ENCODE measurements at regions not wholly inside any gene's neighbourhood (a gene's known extent, or its start where the extent isn't known, plus 50 kb on each side); places are given as distances from the start of the nearest gene placed in this dataset.

GRCh38 chr11:127931803-127932202 lies 655.6 kb downstream of the ETS1 start:
- no peak for DNase-seq

GRCh38 chr11:127926721-127927120 lies 660.6 kb downstream of the ETS1 start:
- DNase-seq: no peak

GRCh38 chr11:127925475-127925874 lies 661.9 kb downstream of the ETS1 start:
- DNase-seq: no peak

GRCh38 chr11:127919206-127920000 lies 668.0 kb downstream of the ETS1 start:
- DNase-seq: no peak

GRCh38 chr11:127902382-127902781 lies 685.0 kb downstream of the ETS1 start:
- DNase-seq: no peak

GRCh38 chr11:127898422-127899365 lies 688.7 kb downstream of the ETS1 start:
- DNase-seq: no peak

GRCh38 chr11:127895776-127896175 lies 691.6 kb downstream of the ETS1 start:
- DNase-seq: no peak

GRCh38 chr11:127894316-127894715 lies 693.0 kb downstream of the ETS1 start:
- no peak for DNase-seq

GRCh38 chr11:127890030-127890615 lies 697.2 kb downstream of the ETS1 start:
- DNase-seq: no peak

- no peak for DNase-seq
Observed at GRCh38 chr11:127888386-127888785, 699.0 kb downstream of the ETS1 start.

GRCh38 chr11:127875131-127875530 lies 712.2 kb downstream of the ETS1 start:
- DNase-seq: no peak

- no peak for DNase-seq
Observed at GRCh38 chr11:127873478-127873877, 713.9 kb downstream of the ETS1 start.

- no peak for DNase-seq
Observed at GRCh38 chr11:127866109-127866508, 721.2 kb downstream of the ETS1 start.

GRCh38 chr11:127864861-127865260 lies 722.5 kb downstream of the ETS1 start:
- DNase-seq: no peak

GRCh38 chr11:127862406-127862805 lies 725.0 kb downstream of the ETS1 start:
- no peak for DNase-seq

GRCh38 chr11:127859941-127860354 lies 727.4 kb downstream of the ETS1 start:
- DNase-seq: no peak

GRCh38 chr11:127844876-127845275 lies 742.5 kb downstream of the ETS1 start:
- no peak for DNase-seq

- peak; percentile 35 for DNase-seq
Observed at GRCh38 chr11:127843483-127844396, 743.6 kb downstream of the ETS1 start.

GRCh38 chr11:127825183-127825582 lies 762.2 kb downstream of the ETS1 start:
- no peak for DNase-seq

GRCh38 chr11:127818625-127819024 lies 768.7 kb downstream of the ETS1 start:
- no peak for DNase-seq

GRCh38 chr11:127816962-127817361 lies 770.4 kb downstream of the ETS1 start:
- DNase-seq: no peak

- no peak for DNase-seq
Observed at GRCh38 chr11:127815331-127815730, 772.0 kb downstream of the ETS1 start.
